ENCODE measurements at regions not wholly inside any gene's neighbourhood (a gene's known extent, or its start where the extent isn't known, plus 50 kb on each side); places are given as distances from the start of the nearest gene placed in this dataset.

DNA sequence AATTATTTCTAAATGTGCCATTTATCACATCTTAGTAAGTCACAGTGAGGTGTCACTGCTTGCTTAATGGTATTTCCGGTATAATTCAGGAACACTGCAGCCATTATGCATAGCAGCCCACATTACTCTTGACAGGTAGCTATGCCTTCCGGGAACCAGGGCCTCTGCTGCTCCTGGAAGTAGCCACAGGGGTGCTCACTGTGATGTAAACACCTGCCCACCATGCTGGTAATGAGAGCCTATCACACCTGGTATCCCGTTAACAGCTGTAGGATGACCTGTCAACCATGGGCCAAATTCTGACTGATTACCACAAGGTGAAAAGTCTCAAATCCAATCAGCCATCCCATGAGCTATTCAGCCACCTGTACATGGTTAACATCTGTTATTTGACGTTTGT, 647.0 kb upstream of the NXPH2 start:
- TF ChIP-seq, protein P1, sequence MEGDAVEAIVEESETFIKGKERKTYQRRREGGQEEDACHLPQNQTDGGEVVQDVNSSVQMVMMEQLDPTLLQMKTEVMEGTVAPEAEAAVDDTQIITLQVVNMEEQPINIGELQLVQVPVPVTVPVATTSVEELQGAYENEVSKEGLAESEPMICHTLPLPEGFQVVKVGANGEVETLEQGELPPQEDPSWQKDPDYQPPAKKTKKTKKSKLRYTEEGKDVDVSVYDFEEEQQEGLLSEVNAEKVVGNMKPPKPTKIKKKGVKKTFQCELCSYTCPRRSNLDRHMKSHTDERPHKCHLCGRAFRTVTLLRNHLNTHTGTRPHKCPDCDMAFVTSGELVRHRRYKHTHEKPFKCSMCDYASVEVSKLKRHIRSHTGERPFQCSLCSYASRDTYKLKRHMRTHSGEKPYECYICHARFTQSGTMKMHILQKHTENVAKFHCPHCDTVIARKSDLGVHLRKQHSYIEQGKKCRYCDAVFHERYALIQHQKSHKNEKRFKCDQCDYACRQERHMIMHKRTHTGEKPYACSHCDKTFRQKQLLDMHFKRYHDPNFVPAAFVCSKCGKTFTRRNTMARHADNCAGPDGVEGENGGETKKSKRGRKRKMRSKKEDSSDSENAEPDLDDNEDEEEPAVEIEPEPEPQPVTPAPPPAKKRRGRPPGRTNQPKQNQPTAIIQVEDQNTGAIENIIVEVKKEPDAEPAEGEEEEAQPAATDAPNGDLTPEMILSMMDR (IDR thresholded peaks at IDR 0.05; ENCODE audit: insufficient read depth, low read length): no peak
- TF ChIP-seq REST (IDR thresholded peaks at IDR 0.05; ENCODE audit: insufficient replicate concordance, low read depth): no peak
